ENCODE measurements at regions not wholly inside any gene's neighbourhood (a gene's known extent, or its start where the extent isn't known, plus 50 kb on each side); places are given as distances from the start of the nearest gene placed in this dataset.

GRCh38 chr6:9620687-9621086 lies 794.2 kb downstream of the TFAP2A start:
- intact Hi-C loops (cut with micrococcal nuclease) = no loop called here
- Histone ChIP-seq H3K27ac (replicated peaks) (no peak overlapping the region), H3K27me3 (ENCODE audit: low read depth) (no peaks in the 10 kb centered on the region), H3K36me3 (no peaks in the 10 kb centered on the region), H3K4me3 (no peak overlapping the region), H3K9me3 (replicated peaks) (peaks cover 11% of the 10 kb centered on the region), H3K4me1 (no peaks in the 10 kb centered on the region)
- no peak for TF ChIP-seq CTCF (IDR thresholded peaks at IDR 0.05; ENCODE audit: borderline replicate concordance)
- no peak for DNase-seq

- no peaks in the 10 kb centered on the region for H3K4me1 ChIP-seq
- no peak overlapping the region for H3K27ac ChIP-seq (replicated peaks)
- H3K36me3 ChIP-seq = no peaks in the 10 kb centered on the region
- no peak for DNase-seq
- H3K9me3 ChIP-seq (replicated peaks) = peaks cover 7% of the 10 kb centered on the region
- no peaks in the 10 kb centered on the region for H3K27me3 ChIP-seq (ENCODE audit: low read depth)
- TF ChIP-seq CTCF (IDR thresholded peaks at IDR 0.05; ENCODE audit: borderline replicate concordance) = no peak
- intact Hi-C loops (cut with micrococcal nuclease) = no loop called here
- H3K4me3 ChIP-seq = no peak overlapping the region
Observed at GRCh38 chr6:9620263-9620662, 794.6 kb downstream of the TFAP2A start.

- no peaks in the 10 kb centered on the region for H3K36me3 ChIP-seq
- no peak for TF ChIP-seq CTCF (IDR thresholded peaks at IDR 0.05; ENCODE audit: borderline replicate concordance)
- H3K27me3 ChIP-seq (ENCODE audit: low read depth) = no peaks in the 10 kb centered on the region
- no peak for DNase-seq
- no peaks in the 10 kb centered on the region for H3K4me1 ChIP-seq
- intact Hi-C loops (cut with micrococcal nuclease) = no loop called here
- H3K4me3 ChIP-seq = no peak overlapping the region
- H3K9me3 ChIP-seq (replicated peaks) = no peaks in the 10 kb centered on the region
- no peak overlapping the region for H3K27ac ChIP-seq (replicated peaks)
Observed at GRCh38 chr6:9614778-9615177, 800.1 kb downstream of the TFAP2A start.

- no peak for DNase-seq
- no peak for TF ChIP-seq CTCF (IDR thresholded peaks at IDR 0.05; ENCODE audit: borderline replicate concordance)
- Histone ChIP-seq H3K27ac (replicated peaks) (no peak overlapping the region), H3K4me3 (no peak overlapping the region), H3K4me1 (no peaks in the 10 kb centered on the region), H3K27me3 (ENCODE audit: low read depth) (no peaks in the 10 kb centered on the region), H3K9me3 (replicated peaks) (no peaks in the 10 kb centered on the region), H3K36me3 (no peaks in the 10 kb centered on the region)
- intact Hi-C loops (cut with micrococcal nuclease) = no loop called here
Observed at GRCh38 chr6:9612489-9612888, 802.4 kb downstream of the TFAP2A start.

- Histone ChIP-seq H3K9me3 (replicated peaks) (no peaks in the 10 kb centered on the region), H3K4me3 (no peak overlapping the region), H3K4me1 (no peaks in the 10 kb centered on the region), H3K27ac (replicated peaks) (no peak overlapping the region), H3K27me3 (ENCODE audit: low read depth) (no peaks in the 10 kb centered on the region), H3K36me3 (no peaks in the 10 kb centered on the region)
- intact Hi-C loops (cut with micrococcal nuclease) = no loop called here
- DNase-seq = no peak
- no peak for TF ChIP-seq CTCF (IDR thresholded peaks at IDR 0.05; ENCODE audit: borderline replicate concordance)
Observed at GRCh38 chr6:9610620-9611415, 804.1 kb downstream of the TFAP2A start.

Data from left ventricle myocardium inferior (tissue), 1 donor.